GM18507 (cell line): ENCODE measurements at regions not wholly inside any gene's neighbourhood (a gene's known extent, or its start where the extent isn't known, plus 50 kb on each side); places are given as distances from the start of the nearest gene placed in this dataset.

Source experiments
- DNase-seq: peaks from one replicate; pipeline ENCODE4 v3.0.0; 2011; ENCODE audit warnings: low read depth; ENCODE audit not compliant: insufficient read length; ENCODE audit errors: extremely low spot score
- FAIRE-seq: peaks from 2 replicates; lab custom pipeline; 2011; peaks lifted over from hg19 to GRCh38; lab: Jason Lieb, UNC

DNA sequence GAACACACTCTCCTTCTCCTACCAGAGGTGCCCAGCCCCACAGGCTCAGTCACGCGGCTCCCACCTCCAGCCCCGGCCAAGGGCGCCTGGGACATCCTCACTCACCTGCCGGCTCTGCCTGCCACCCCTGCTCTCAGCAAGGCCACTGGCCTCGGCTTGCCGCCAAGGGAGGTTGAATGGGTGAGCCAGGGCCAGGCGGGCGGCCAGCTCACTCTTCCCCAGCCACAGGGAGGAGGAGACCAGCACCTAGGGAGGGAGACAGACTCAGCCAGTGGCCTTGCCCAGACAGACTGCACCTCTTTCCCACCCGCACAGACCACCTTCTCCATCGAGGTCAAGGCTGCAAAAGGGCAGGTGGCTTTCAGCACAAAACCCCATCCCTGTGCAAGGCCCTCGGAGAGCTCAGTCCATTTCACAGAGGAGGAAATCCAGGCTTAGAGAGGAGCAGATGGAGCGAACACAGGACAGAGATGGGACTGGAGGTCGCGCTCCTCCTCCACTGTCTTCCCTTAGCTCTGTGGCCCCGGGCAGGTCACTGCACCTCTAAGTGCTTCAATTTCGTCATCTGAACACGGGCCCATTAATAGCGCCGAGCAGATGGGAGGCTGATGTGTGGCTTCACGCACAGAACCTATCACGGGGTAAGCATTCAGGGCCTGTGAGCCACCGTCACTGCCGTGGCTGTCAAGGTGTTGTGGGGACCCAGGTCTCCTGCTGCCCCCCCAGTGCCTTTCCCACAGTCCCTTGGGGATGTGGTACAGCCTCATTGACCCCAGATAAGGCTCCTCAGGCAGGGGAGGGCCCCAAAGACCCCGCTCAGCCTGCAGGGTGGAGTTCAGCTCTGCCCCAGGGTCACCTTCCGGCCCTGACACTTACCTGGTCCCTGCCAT, 56.1 kb downstream of the RMI2 start:
- FAIRE-seq (no peak), DNase-seq (no peak)

DNA sequence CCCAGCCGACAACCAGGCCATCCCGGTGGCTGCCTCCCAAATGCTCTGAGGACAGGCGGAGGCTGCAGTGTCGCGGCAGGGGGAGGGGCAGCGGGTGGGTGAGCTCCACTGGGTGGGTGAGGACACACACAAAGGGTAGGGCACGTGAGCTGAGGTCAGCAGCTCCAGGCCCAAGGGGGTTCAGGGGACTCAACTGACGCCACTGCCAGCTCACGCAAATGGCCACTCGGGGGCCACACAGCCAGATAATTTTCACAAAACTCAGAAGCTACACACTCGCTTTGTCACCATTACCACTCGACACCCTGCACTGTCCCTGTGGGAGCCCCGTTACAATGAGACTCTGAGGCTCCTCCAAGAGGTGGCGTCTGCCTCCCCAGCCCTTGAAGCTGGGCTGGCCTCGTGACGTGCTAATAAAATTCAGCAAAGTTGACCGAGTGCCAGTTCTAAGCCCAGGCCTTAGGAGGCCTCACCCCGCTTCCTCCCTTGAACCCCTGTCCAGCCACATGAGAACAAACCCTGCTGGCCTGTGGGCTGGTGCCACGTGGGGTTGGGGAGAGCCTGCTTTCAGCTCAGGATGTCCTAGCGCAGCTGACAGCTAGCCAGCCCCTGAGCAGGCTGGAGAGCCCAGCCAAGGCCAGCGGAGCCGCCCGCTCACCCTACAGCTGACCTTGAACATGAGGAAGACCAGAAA, 56.9 kb downstream of the RMI2 start:
- DNase-seq, result no peak
- FAIRE-seq, result no peak

DNA sequence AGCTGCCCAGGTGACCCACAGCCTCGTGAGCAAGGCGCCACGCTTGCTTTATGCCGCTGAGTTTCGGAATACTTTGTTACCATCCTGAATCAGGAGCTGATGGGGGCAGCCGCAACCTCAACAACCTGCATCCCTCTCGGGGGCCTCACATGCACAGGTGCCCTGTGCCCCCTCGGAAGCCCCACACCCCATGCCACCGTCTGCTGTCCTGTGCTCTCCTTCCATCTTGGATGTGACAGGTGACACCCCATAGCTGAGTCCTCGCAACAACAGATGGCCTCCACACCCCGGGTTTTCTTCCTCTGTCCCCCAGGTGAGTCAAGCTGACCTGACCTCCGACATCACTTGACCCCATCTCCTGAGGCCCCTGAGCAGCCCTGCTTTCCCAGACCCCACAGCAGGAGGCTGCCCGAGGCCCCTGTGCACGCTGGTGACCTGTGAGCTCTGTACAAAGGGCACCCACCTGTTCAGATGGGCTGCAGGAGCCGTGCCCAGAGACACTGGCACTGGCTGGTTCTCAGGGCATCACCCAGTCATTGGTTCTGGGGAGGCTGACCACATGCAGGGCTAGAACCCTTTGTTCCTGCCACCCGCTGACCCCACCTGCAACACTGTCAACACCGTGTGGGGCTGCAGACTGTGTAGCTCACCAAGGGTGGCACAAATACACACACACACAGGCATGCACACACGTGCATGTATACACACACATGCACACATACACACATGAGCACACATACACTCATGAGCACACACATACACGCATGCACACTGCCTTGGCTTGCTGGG, 57.7 kb downstream of the RMI2 start:
- DNase-seq, result no peak
- FAIRE-seq, result no peak

DNA sequence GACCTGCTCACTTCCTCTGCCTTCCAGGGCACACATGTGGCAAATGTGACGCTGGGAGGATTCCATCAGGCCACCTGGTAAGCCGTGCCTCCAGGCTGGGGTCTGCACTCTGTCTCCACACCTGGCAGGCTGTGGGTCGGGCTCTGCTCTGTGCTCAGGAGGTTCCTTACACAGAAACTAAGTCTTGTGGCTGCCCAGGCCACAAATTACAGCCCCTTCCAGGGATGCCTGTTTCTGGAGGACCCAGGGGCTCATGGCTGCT, 58.2 kb downstream of the RMI2 start:
- no peak for DNase-seq

GRCh38 chr16:11403920-11404319, 58.7 kb downstream of the RMI2 start:
- no peak for DNase-seq
- FAIRE-seq, result no peak

More for the DNA sequence above, 58.2 kb downstream of the RMI2 start:
- no peak for FAIRE-seq

GRCh38 chr16:11404603-11405002, 59.3 kb downstream of the RMI2 start:
- no peak for DNase-seq

DNA sequence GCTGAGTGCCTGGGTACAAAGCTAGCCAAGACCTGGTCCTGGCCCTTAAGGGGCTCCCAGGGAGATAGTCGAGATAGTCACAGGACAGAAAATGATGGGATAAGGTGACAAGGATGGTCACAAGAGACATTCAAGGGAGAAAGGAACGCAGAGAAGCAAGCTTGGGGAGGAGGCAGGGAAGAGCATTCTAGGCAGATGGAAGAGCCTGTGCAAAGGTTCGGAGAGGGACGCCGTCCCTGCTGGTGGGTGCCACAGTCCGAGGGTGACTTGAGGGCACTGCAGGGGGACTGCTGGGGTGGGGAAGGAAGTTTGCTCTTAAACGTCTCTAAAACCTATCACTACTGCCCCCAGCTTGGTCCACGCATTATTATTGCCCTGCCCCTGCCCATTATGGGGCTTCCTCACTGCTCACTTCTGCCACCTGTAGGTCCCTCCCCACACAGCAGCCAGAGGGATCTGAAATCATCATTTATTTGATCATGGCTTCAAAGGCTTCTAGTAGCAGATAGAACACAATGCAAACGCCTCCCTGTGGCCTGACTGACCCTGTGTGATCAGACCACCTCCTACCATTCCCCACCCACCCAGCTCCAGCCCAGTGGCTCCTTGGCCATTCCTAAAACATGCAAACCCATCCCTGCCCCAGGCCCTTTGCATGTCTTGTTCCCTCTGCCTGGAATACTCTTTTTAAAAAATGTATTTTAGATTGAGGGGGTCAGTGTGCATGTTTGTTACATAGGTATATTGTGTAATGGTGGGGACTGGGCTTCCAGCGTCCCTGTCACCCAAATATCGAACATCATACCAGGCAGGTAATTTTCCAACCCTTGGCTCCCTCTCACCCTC, 60.3 kb downstream of the RMI2 start:
- FAIRE-seq (peak; percentile 33), DNase-seq (no peak)

More at GRCh38 chr16:11404603-11405002, 59.3 kb downstream of the RMI2 start:
- FAIRE-seq, result no peak

DNA sequence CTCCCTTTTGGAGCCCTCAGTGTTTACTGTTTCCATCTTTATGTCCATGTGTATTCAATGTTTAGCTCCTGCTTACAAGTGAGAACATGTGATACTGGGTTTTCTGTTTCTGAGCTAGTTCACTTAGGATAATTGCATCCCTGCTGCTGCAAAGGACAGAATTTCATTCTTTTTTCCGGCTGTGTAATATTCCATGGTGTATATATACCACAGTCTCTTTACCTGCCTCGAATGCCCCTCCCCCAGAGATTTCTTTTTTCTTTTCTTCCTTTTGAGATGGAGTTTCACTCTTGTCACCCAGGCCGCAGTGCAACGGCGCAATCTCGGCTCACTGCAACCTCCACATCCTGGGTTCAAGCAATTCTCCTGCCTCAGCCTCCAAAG, 60.9 kb downstream of the RMI2 start:
- DNase-seq, result no peak

DNA sequence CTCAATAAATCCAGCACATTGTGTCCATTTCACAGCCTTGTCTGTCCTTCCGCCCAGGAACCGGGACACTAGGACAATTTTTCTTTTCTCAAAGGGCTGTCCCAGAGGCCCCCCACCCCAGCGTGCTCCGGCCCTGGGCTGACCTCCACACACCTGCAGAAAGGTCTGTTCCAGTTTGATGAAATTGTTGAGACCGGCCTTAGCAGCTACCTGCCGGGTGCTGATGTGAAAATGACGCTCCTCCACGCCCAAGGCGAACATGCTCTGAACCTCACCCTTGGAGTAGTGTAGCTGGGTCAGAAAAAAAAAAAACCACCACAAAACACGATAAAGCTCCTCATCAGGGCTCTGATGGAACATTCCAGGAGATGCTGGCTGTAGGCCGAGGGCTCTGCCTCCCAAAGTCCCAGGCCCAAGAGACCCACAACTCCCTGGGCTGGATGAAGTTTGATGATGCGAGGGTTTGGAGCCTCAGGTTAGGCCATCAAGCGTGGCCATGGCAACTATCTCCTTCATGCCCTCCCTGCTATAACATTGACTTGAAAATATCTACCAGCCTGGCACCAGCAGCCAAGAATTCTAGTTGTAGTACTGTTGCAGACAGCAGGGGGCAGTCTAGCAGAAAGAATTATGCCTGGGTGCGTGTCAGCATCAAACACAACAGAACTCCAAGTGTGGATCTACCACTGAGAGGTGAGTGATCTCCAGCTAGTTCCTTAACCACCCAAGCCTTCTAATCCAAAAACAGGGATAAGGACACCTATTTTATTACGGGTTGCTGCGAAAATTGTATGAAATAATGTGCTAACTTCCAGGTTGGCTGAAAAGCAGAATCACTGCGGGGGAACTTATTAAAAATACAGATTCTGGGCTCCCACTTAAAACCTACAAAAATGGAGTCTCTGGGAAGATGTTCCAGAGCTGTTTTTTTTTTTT, 62.1 kb downstream of the RMI2 start:
- FAIRE-seq, result peak; percentile 93
- DNase-seq, result peak; percentile 64

More for the DNA sequence above, 60.9 kb downstream of the RMI2 start:
- FAIRE-seq, result no peak

DNA sequence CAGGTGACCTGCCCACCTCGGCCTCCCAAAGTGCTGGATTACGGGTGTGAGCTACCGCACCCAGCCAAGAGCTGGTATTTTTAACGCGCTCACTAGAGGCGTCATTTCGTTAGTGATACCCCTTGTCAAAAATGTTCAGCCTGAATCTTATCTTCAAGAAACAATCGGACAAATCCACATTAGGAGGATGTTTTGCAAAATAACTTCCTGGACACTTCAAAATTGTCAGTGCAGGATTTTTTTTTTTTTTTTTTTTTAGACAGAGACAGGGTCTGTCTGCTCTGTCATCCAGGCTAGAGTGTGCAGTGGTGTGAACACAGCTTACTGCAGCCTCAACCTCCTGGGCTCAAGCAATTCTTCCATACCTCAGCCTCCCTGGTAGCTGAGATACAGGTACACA, 63.0 kb downstream of the RMI2 start:
- no peak for FAIRE-seq

DNA sequence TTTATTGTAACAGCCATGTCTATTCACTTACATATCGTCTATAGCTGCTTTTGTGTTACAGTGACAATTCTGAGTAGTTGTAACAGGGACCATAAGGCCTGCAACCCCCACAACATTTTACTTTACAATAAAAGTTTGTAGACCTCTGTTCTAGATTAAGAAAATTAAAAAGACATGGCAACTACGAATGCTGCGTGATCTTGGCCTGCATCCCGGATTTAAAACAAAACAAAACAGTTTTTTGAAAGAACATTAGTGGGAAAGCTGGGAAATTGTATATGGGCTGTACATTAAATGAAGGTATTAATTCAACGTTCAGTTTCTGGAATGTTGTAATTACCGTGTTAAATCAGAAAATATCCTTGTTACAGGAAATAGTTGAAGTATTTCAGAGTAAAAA, 64.1 kb downstream of the RMI2 start:
- DNase-seq (no peak), FAIRE-seq (no peak)

More for the DNA sequence above, 63.0 kb downstream of the RMI2 start:
- DNase-seq, result no peak

DNA sequence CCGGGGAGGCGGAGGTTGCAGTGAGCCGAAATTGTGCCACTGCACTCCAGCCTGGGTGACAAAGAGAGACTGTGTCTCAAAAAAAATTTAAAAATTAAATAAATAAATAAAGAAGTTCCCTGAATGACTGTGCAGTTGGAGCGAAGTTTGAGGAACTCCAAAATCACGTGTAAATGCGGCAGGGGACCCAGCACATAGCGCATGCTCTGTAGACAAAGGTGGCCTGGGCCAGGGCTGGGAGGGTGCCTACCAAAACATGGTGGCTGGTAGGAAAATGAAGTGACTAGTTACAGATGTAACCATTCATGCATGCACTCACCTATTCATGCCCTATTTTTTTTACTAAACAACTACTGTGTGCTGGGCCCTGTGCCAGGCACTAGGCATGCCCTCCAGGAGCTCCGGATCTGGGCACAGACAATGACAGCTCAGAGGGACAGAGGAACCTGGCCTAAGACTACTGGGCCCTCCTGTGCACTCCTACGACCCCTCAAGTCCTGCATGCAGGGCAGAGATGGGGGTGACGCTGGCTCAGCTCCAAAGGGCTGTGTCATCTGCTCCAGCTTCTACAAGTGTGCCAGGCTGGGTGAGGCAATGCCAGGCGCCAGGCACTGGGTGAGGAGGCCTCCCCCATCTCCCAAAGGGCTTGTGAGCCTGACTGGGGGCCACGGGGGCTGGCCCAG, 65.3 kb downstream of the RMI2 start:
- DNase-seq, result no peak
- no peak for FAIRE-seq

- DNase-seq, result no peak
- FAIRE-seq, result no peak
These were observed 65.8 kb downstream of the RMI2 start for GRCh38 chr16:11411059-11411550.

DNA sequence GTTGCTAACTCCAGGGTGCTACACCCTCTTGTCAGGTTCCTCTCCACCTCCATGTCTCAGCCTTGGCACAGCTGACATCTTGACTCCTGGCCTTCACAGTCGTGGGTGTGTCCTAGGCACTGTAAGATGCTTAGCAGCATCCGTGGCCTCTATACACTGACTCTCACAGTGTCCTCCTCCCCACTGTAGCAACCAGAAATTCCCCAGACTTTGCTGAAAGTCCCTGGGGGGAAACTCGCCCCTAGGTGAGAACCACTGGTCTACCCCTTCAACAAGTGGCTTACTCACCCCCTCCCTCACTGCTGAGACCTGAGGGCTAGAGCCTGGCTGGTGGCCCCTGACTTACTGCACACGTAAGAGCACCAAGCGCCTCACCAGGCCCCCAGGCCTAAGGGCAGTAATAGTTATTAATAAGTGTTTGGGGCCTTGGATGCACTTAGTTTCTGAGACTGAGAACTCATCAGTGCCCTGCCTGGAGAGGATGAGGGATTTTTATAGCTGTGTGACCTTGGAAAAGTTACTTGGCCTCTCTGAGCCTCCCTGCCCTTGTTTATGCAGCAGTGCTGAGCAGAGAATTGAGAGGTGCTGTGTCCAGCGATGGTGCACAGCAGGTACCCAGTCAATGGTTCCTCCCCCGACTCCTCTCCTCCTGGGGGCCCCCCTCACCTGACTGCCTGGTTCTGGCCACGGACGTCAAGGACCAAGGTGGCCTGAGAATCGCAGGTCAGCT, 67.1 kb downstream of the RMI2 start:
- no peak for FAIRE-seq
- DNase-seq, result no peak

DNA sequence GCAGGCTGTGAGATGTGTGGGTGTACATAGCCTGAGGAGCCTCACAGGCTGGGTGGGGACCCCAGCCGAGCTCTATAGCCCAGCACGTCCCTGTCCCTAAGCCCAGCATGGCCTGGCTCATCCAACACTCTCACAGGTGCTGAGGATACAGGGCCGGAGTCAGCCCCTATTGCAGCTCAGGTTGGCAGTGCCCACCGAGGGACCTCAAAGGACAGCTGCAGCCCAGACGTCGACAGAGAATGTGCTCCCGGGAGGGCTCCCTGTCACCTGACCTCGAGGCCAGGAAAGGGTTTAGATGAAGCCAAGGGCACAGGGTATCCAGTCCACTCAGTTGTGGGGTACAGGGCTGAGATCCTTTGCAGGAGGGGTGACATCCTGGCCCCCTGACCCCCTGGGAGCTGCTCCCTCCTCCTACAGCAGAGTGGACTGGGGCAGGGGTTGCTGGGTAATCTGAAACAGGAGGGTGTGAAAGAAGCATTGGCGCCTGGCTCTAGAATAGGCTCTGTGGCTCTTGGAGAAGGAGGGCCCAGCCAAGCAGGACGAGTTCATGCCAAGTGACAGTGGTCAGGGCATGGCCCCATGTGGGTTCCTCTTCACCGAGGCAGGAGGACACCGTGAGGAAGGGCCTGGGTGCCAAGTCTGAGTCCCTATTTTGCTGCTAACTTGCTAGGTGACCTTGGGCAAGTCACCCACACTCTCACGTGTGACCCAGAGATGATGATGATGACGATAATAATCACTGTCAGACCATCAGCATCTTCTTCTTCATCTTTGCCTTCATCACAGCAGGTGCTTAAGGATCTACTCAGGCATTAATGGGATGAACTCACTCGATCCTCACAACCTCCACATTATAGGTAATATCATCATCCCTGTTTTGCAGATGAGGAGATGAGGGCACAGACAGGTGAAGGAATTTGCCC, 68.0 kb downstream of the RMI2 start:
- FAIRE-seq, result no peak
- no peak for DNase-seq

DNA sequence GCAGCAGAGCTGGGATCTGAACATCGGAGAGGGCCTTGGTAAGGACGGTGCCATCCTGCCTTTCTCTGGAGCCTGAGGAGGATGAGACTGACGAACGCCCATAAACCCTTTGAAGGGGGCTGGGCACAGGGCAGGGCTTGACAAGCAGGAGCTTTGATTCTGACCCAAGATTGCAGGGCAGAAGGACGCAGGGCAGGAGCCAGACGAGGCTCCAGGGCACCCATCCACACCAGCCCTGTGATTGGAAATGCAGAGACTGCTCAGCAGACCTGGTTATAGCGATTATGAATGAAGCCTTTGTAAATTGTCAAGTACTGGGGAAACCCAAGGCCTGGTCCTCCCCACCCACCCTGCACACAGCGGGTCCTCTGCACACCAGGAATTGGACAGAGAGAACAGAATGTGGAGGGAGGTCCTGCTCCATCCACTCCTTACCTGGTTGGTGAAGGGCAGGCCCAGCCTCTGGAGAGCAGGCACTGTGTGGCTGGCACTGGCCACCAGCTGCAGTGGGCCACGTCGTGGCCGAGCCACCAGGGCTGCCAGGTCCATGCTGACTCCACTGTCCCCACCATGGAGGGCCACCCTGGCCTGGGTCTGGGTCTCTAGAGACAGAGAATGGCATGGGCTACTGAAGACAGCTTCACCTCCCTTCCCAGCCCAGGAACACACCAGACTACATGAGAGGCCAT, 68.8 kb downstream of the RMI2 start:
- FAIRE-seq (no peak), DNase-seq (no peak)
